Large intestine (tissue), 3 donors: ENCODE measurements at regions not wholly inside any gene's neighbourhood (a gene's known extent, or its start where the extent isn't known, plus 50 kb on each side); places are given as distances from the start of the nearest gene placed in this dataset.

Experiments used
- DNase-seq, 2 donors: peaks; one replicate each; pipeline versions ENCODE4 v3.0.0 to v3.0.0-alpha.2; 2013
- H3K27ac ChIP-seq: one replicate; pipeline ENCODE4 v1.5.1; 2013; ENCODE audit warnings: low read length
- H3K27me3 ChIP-seq: 2 replicates; pipeline ENCODE4 v1.6.1; 2013; ENCODE audit warnings: low read length; ENCODE audit not compliant: control insufficient read depth, insufficient read depth
- H3K36me3 ChIP-seq: 2 replicates; pipeline ENCODE4 v1.6.1; 2013; ENCODE audit warnings: low read length; ENCODE audit not compliant: control insufficient read depth, insufficient read depth
- H3K4me1 ChIP-seq: one replicate; pipeline ENCODE4 v1.6.1; 2013; ENCODE audit warnings: low read length; ENCODE audit not compliant: control insufficient read depth, insufficient read depth
- H3K4me3 ChIP-seq: one replicate; pipeline ENCODE4 v1.5.1; 2013; ENCODE audit warnings: low read length
- H3K9me3 ChIP-seq: one replicate; pipeline ENCODE4 v1.6.1; 2013; ENCODE audit warnings: mild to moderate bottlenecking, low read depth, low read length, moderate library complexity; ENCODE audit not compliant: control insufficient read depth
- WGBS: methylation state at CpG from one replicate; pipeline ENCODE4 v1.1.5; 2013; ENCODE audit warnings: low lambda C conversion rate; ENCODE audit not compliant: insufficient coverage; 5-methylcytosine and 5-hydroxymethylcytosine counted together

DNA sequence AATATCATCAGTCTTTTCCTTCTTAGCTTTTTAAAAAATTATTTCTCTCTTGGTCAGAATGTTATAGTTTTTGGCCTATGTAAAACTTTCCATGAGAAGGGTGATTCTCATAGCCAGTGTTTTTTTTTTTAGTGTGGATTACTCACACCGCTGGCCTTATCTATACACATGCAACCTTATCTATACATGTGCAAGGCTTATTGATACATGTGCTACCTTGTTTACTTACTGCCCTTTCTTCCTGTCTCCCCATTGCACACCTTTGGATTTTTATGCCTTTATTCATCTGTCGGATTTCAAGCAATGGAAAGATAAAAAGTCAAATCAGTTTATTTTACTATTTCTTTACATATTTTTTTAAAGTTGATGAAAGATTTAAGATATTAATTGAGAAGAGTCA lies 660.0 kb upstream of the FZD8 start:
- H3K4me3 ChIP-seq = no peak overlapping the region
- H3K27me3 ChIP-seq = no peaks in the 10 kb centered on the region
- H3K27ac ChIP-seq = no peak overlapping the region
- H3K4me1 ChIP-seq = no peaks in the 10 kb centered on the region
- no peak for DNase-seq
- H3K9me3 ChIP-seq = no peaks in the 10 kb centered on the region
- 33% methylated on average over 1 of the region's 2 CpGs for WGBS
- no peaks in the 10 kb centered on the region for H3K36me3 ChIP-seq

GRCh38 chr10:36301539-36301938 lies 659.4 kb upstream of the FZD8 start:
- 100% methylated on average over 1 of the region's 1 CpG for WGBS
- H3K4me3 ChIP-seq = no peak overlapping the region
- no peaks in the 10 kb centered on the region for H3K9me3 ChIP-seq
- no peaks in the 10 kb centered on the region for H3K27me3 ChIP-seq
- no peak overlapping the region for H3K27ac ChIP-seq
- no peaks in the 10 kb centered on the region for H3K4me1 ChIP-seq
- DNase-seq = no peak
- H3K36me3 ChIP-seq = no peaks in the 10 kb centered on the region

- DNase-seq = no peak
- Histone ChIP-seq H3K36me3 (no peaks in the 10 kb centered on the region), H3K4me1 (no peaks in the 10 kb centered on the region), H3K9me3 (no peaks in the 10 kb centered on the region), H3K27ac (no peak overlapping the region), H3K4me3 (no peak overlapping the region), H3K27me3 (no peaks in the 10 kb centered on the region)
- no CpG with 5 or more reads among the region's 2 CpGs for WGBS
Observed at GRCh38 chr10:36301139-36301538, 659.0 kb upstream of the FZD8 start.

DNA sequence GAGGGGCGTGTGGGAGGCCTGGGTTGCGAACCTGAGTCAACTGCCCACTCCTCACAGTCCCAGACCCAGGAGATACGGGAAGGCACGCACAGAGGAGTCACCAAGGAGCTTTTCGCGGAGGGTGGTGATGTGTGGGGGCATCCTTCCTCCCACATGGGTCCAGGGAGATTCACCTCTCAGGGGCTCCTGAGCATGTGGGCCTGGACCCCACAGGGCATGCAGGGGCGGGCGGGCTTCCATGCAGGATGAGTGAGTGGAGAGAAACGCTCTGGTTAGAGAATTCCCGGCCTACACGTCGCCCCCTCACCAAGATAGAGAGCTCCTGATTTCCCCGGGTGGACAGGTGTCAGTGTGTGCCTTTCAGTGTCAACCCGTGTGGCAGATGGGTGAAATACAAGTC lies 641.7 kb upstream of the FZD8 start:
- H3K4me1 ChIP-seq = no peaks in the 10 kb centered on the region
- 80% methylated on average over 1 of the region's 14 CpGs for WGBS
- DNase-seq = no peak
- peaks cover 6% of the 10 kb centered on the region for H3K9me3 ChIP-seq
- no peak overlapping the region for H3K27ac ChIP-seq
- H3K27me3 ChIP-seq = no peaks in the 10 kb centered on the region
- H3K4me3 ChIP-seq = no peak overlapping the region
- no peaks in the 10 kb centered on the region for H3K36me3 ChIP-seq

DNA sequence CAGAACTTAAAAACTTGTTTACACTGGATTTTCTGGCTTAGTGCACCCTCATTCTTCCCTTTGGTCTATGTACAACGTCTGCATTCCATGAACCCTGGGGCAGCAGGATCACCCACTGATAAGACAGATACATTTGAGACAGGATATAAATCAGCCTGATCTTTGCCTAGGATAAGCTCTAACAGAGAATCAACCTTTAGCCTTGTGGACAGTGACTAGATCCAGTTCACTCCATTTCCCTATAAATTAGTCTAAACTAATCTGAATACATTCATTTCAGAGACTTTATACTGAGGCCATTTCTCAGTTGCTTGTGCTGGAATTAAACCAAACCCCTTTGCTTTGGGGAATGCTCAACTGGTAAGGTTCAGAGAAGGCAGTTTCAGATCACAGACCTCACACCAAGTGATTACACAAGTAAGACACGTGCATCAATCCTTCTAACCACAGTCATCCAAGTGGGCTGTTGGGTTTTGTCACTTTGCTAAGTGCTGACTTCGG lies 639.8 kb upstream of the FZD8 start:
- DNase-seq = peak in 1 of 2 donors; percentile 14
- Histone ChIP-seq H3K4me3 (no peak overlapping the region), H3K9me3 (peaks cover 4% of the 10 kb centered on the region), H3K27me3 (no peaks in the 10 kb centered on the region), H3K36me3 (no peaks in the 10 kb centered on the region), H3K4me1 (no peaks in the 10 kb centered on the region), H3K27ac (no peak overlapping the region)
- no CpG with 5 or more reads among the region's 3 CpGs for WGBS

DNA sequence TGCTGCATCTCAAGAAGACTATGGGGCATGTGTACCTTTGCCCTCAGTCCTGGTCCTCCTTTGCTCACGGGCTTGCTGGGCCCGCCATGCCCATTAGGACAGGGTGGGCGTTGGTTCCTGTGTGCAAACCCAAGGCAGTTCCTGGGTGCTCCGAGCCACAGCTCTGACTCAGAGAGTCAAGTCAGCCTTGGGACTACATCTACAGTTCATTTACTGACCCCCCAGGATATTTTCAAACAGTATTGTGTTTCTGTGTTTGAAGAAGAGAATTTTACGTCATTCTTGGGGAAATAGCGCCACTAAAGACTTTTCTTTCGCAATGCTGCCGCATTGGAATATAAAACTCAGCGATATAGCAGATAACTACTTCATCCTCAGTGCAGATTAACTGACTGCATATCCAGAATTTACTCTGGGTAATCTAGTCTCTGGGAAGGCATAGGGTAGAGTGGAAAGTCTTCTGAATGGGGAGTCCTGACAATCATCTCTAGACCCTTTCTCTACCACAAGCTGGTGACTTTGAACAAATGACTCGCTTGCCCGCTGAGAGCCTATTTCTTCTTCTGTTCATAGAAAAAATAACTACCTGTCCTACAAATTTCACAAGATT lies 638.9 kb upstream of the FZD8 start:
- Histone ChIP-seq H3K27ac (no peak overlapping the region), H3K4me3 (no peak overlapping the region), H3K9me3 (peaks cover 4% of the 10 kb centered on the region), H3K36me3 (no peaks in the 10 kb centered on the region), H3K27me3 (no peaks in the 10 kb centered on the region), H3K4me1 (no peaks in the 10 kb centered on the region)
- no peak for DNase-seq
- 90% methylated on average over 4 of the region's 11 CpGs for WGBS

DNA sequence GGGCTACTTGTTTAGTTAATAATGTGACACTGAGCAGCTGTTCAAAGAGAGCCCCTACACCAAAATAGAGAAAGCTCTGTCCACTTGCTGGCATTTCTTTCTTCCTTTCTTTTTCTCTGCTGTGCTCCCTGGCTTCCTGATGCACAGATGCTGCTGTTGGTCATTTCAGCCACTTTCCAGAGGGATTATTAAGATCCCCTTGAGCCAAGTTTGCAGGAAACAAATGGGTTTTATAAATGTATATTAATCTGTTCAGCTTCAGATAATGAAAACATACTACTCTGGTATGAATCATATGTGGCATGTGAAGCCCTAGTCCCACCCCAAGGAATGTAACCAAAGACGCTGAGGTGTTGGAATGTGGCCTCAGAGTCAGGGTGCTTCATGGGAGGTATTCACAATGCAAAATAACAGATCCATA lies 638.2 kb upstream of the FZD8 start:
- Histone ChIP-seq H3K4me1 (no peaks in the 10 kb centered on the region), H3K27ac (no peak overlapping the region), H3K9me3 (peaks cover 4% of the 10 kb centered on the region), H3K4me3 (no peak overlapping the region), H3K27me3 (no peaks in the 10 kb centered on the region), H3K36me3 (no peaks in the 10 kb centered on the region)
- no CpG with 5 or more reads among the region's 1 CpG for WGBS
- no peak for DNase-seq

DNA sequence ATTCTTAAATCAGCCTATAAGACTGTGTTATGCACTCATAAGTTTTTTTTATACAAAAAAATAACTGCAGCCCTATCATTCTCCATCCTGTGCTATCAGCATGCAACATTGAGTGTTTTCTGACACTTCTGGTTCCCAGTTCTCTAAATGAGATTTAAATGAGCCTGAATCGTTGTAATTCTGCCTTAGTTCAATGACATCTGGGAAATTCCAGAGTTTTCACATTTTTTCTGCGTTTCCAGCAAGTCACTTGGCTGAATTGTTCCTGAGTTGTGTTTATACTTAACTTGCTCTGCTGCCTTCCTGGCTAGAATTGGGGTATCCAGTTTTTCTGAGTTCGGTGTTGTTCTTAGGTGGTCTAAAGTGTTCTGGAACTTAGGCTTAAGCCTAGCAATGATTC lies 636.1 kb upstream of the FZD8 start:
- WGBS = 86% methylated on average over 1 of the region's 3 CpGs
- no peak for DNase-seq
- H3K36me3 ChIP-seq = no peaks in the 10 kb centered on the region
- no peaks in the 10 kb centered on the region for H3K27me3 ChIP-seq
- no peaks in the 10 kb centered on the region for H3K4me1 ChIP-seq
- no peak overlapping the region for H3K27ac ChIP-seq
- H3K9me3 ChIP-seq = no peaks in the 10 kb centered on the region
- no peak overlapping the region for H3K4me3 ChIP-seq

DNA sequence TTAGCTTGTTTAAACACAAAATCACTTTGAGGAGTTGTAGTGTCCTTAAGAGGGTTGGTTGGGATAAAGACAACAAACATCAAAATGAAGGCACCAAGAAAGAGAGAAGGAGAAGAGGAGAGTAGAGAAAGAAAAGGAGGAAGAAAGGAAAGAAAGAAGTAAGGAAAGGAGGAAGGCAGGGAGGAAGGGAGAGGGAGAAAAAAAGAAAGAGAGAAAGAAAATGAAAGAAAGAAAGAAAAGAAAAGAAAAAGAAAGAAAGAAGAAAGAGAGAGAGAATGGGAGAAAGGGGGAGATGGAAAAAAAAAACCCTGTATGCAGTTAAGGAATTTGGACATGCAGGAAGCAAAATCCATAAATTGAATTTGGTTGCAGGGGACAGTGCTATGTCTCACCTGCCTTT lies 635.4 kb upstream of the FZD8 start:
- no peak for DNase-seq
- no peaks in the 10 kb centered on the region for H3K4me1 ChIP-seq
- no peaks in the 10 kb centered on the region for H3K36me3 ChIP-seq
- H3K4me3 ChIP-seq = no peak overlapping the region
- H3K27me3 ChIP-seq = no peaks in the 10 kb centered on the region
- H3K27ac ChIP-seq = no peak overlapping the region
- H3K9me3 ChIP-seq = no peaks in the 10 kb centered on the region

DNA sequence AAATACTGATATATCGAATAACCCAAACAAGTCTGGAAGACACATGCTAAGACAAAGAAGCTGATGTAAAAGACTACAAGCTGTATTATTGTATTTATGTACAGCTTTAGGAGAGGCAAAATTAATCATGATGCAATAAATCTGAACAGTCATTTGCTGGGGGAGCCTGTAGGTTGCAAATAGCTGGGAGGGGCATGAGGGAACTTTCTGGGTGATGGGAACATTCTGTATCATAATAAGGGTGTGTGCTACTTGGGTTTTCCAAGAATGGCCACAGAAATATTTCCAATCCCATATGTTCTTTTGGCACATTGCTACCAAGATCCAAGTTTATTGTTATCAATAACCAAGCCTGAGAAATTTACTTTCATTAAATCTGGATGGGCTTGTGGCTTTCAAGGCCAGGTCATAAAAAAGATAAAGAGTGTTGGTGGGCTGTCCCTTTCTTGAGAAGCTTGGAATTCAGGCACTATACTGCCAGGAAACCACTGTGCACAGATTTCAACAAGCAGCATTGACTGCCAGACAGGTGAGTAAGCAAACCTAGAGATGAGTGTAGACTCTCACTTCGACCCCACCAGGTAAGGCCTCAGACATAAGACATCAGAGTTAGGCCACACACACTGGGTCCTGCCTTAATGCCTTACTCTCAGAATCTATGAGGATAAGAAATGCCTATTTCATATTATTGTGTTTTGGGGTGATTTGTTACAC lies 629.7 kb upstream of the FZD8 start:
- no peak for DNase-seq
- 100% methylated on average over 1 of the region's 2 CpGs for WGBS
- H3K27me3 ChIP-seq = no peaks in the 10 kb centered on the region
- H3K4me3 ChIP-seq = no peak overlapping the region
- no peaks in the 10 kb centered on the region for H3K36me3 ChIP-seq
- H3K27ac ChIP-seq = no peak overlapping the region
- no peaks in the 10 kb centered on the region for H3K4me1 ChIP-seq
- no peaks in the 10 kb centered on the region for H3K9me3 ChIP-seq

DNA sequence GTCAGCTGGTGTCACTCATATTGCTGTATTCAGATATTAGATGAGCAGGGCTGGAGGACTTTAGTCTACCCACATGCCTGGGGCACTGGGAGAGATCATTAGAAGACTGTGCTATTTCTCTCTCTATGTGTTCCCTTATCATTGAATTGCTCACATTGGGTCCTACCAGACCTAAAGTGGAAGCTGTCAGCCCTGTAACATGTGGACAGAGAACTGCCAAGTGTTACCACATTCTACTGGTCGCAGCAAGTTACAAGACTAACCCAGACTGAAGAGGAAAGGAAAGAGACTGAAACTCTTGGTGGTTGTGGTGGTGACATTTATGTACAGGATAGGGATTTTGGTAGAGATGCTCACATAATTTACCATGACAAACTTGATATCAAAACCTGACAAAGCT lies 627.1 kb upstream of the FZD8 start:
- no peaks in the 10 kb centered on the region for H3K9me3 ChIP-seq
- no peaks in the 10 kb centered on the region for H3K36me3 ChIP-seq
- no peaks in the 10 kb centered on the region for H3K27me3 ChIP-seq
- no peaks in the 10 kb centered on the region for H3K4me1 ChIP-seq
- WGBS = no CpG with 5 or more reads among the region's 1 CpG
- DNase-seq = peak; percentile 24 to 47
- H3K4me3 ChIP-seq = no peak overlapping the region
- no peak overlapping the region for H3K27ac ChIP-seq
